Thoracic aorta (tissue), 2 donors: ENCODE measurements at regions not wholly inside any gene's neighbourhood (a gene's known extent, or its start where the extent isn't known, plus 50 kb on each side); places are given as distances from the start of the nearest gene placed in this dataset.

ENCODE experiments used
- ATAC-seq: fragments of 150-250 bp; one replicate; pipeline ENCODE4 v1.8.0; 2017; ENCODE audit warnings: low read depth; ENCODE audit not compliant: insufficient number of reproducible peaks, low FRiP score
- DNase-seq: peaks from one replicate; pipeline ENCODE4 v3.0.0-alpha.2; 2020; ENCODE audit warnings: low spot score
- H3K27ac ChIP-seq, 2 donors: fragments of 200-600 bp; sonication (generic); 1 replicate in 1 of 2; 2 replicates in 1 of 2; pipeline ENCODE4 v1.5.1; 2016; ENCODE audit warnings: mild to moderate bottlenecking in 2 of 2, moderate library complexity in 2 of 2
- H3K27me3 ChIP-seq: fragments of 200-600 bp; sonication (generic); replicated peaks from 2 replicates; pipeline ENCODE4 v1.6.0; 2016; ENCODE audit warnings: mild to moderate bottlenecking; ENCODE audit not compliant: insufficient read depth
- H3K36me3 ChIP-seq: fragments of 200-600 bp; sonication (generic); one replicate; pipeline ENCODE4 v1.5.1; 2016
- H3K4me1 ChIP-seq, 2 donors: fragments of 200-600 bp; sonication (generic); 1 replicate in 1 of 2; 2 replicates in 1 of 2; pipeline versions ENCODE4 v1.5.1 to v1.6.0; 2016; ENCODE audit warnings: low read depth in 2 of 2, mild to moderate bottlenecking in 1 of 2; ENCODE audit not compliant: control insufficient read depth in 1 of 2
- H3K4me3 ChIP-seq: fragments of 200-600 bp; sonication (generic); 2 replicates; pipeline ENCODE4 v1.5.1; 2016; ENCODE audit warnings: mild to moderate bottlenecking
- H3K9me3 ChIP-seq: fragments of 200-600 bp; sonication (generic); 2 replicates; pipeline ENCODE4 v1.5.1; 2016
- CTCF ChIP-seq: fragments of 200-600 bp; sonication (generic); IDR thresholded peaks from one replicate; pipeline ENCODE4 v1.5.1; 2019; ENCODE audit warnings: antibody characterized with exemption

GRCh38 chr18:25735459-25735858 lies 355.0 kb downstream of the SS18 start:
- H3K36me3 ChIP-seq, result no peaks in the 10 kb centered on the region
- no peaks in the 10 kb centered on the region for H3K4me1 ChIP-seq
- H3K27me3 ChIP-seq, result no peaks in the 10 kb centered on the region
- no peak for TF ChIP-seq CTCF
- H3K27ac ChIP-seq, result no peak overlapping the region
- ATAC-seq (no peak), DNase-seq (no peak)
- H3K9me3 ChIP-seq, result peaks cover 2% of the 10 kb centered on the region
- H3K4me3 ChIP-seq, result no peak overlapping the region

- no peak overlapping the region for H3K4me3 ChIP-seq
- H3K9me3 ChIP-seq, result peaks cover 3% of the 10 kb centered on the region
- H3K4me1 ChIP-seq, result no peaks in the 10 kb centered on the region
- ATAC-seq (no peak), DNase-seq (no peak)
- H3K27ac ChIP-seq, result no peak overlapping the region
- TF ChIP-seq CTCF, result no peak
- H3K36me3 ChIP-seq, result no peaks in the 10 kb centered on the region
- no peaks in the 10 kb centered on the region for H3K27me3 ChIP-seq
These were observed 356.1 kb downstream of the SS18 start for GRCh38 chr18:25734336-25734735.

- Histone ChIP-seq H3K36me3 (no peaks in the 10 kb centered on the region), H3K9me3 (peaks cover 3% of the 10 kb centered on the region), H3K27ac (no peak overlapping the region), H3K27me3 (no peaks in the 10 kb centered on the region), H3K4me1 (no peaks in the 10 kb centered on the region), H3K4me3 (no peak overlapping the region)
- TF ChIP-seq CTCF, result no peak
- no peak for ATAC-seq
- DNase-seq, result no peak
These were observed 357.6 kb downstream of the SS18 start for GRCh38 chr18:25732862-25733261.

GRCh38 chr18:25729072-25729471 lies 361.3 kb downstream of the SS18 start:
- peaks cover 3% of the 10 kb centered on the region for H3K9me3 ChIP-seq
- H3K36me3 ChIP-seq, result no peaks in the 10 kb centered on the region
- H3K27me3 ChIP-seq, result no peaks in the 10 kb centered on the region
- no peaks in the 10 kb centered on the region for H3K4me1 ChIP-seq
- no peak for DNase-seq
- no peak for TF ChIP-seq CTCF
- H3K27ac ChIP-seq, result no peak overlapping the region
- no peak for ATAC-seq
- no peak overlapping the region for H3K4me3 ChIP-seq

- no peak for DNase-seq
- no peak for TF ChIP-seq CTCF
- no peak overlapping the region for H3K27ac ChIP-seq
- H3K4me1 ChIP-seq, result no peaks in the 10 kb centered on the region
- no peaks in the 10 kb centered on the region for H3K36me3 ChIP-seq
- no peaks in the 10 kb centered on the region for H3K27me3 ChIP-seq
- peaks cover 3% of the 10 kb centered on the region for H3K9me3 ChIP-seq
- no peak for ATAC-seq
- H3K4me3 ChIP-seq, result no peak overlapping the region
These were observed 363.0 kb downstream of the SS18 start for GRCh38 chr18:25727281-25727985.
